ENCODE measurements at regions not wholly inside any gene's neighbourhood (a gene's known extent, or its start where the extent isn't known, plus 50 kb on each side); places are given as distances from the start of the nearest gene placed in this dataset.

GRCh38 chr18:53991202-53991601 is 233.3 kb downstream of the MBD2 start:
- Histone ChIP-seq H3K9me3 (no peaks in the 10 kb centered on the region), H3K4me3 (no peak overlapping the region), H3K36me3 (no peaks in the 10 kb centered on the region), H3K27ac (no peak overlapping the region), H3K27me3 (no peaks in the 10 kb centered on the region), H3K4me1 (no peaks in the 10 kb centered on the region)
- 84% methylated on average over 3 of the region's 3 CpGs for WGBS
- TF ChIP-seq EP300 (IDR thresholded peaks at IDR 0.05) (no peak), CTCF (IDR thresholded peaks at IDR 0.05) (no peak), POLR2A (IDR thresholded peaks at IDR 0.05) (no peak), POLR2AphosphoS5 (IDR thresholded peaks at IDR 0.05) (no peak)
- no peak for DNase-seq (ENCODE audit: low spot score in 2 of 2)

- H3K27me3 ChIP-seq = no peaks in the 10 kb centered on the region
- TF ChIP-seq CTCF (IDR thresholded peaks at IDR 0.05) = no peak
- no peak for TF ChIP-seq POLR2A (IDR thresholded peaks at IDR 0.05)
- no peak for TF ChIP-seq EP300 (IDR thresholded peaks at IDR 0.05)
- TF ChIP-seq POLR2AphosphoS5 (IDR thresholded peaks at IDR 0.05) = no peak
- no peaks in the 10 kb centered on the region for H3K4me1 ChIP-seq
- H3K27ac ChIP-seq = no peak overlapping the region
- H3K4me3 ChIP-seq = no peak overlapping the region
- no peak for DNase-seq (ENCODE audit: low spot score in 2 of 2)
- no peaks in the 10 kb centered on the region for H3K9me3 ChIP-seq
- 78% methylated on average over 1 of the region's 1 CpG for WGBS
- no peaks in the 10 kb centered on the region for H3K36me3 ChIP-seq
These were observed 234.0 kb downstream of the MBD2 start for GRCh38 chr18:53990485-53990884.

- H3K4me3 ChIP-seq = no peak overlapping the region
- no peak overlapping the region for H3K27ac ChIP-seq
- H3K4me1 ChIP-seq = no peaks in the 10 kb centered on the region
- H3K27me3 ChIP-seq = no peaks in the 10 kb centered on the region
- WGBS = 79% methylated on average over 3 of the region's 3 CpGs
- DNase-seq (ENCODE audit: low spot score in 2 of 2) = no peak
- H3K9me3 ChIP-seq = no peaks in the 10 kb centered on the region
- no peaks in the 10 kb centered on the region for H3K36me3 ChIP-seq
- TF ChIP-seq CTCF (IDR thresholded peaks at IDR 0.05) (no peak), POLR2A (IDR thresholded peaks at IDR 0.05) (no peak), EP300 (IDR thresholded peaks at IDR 0.05) (no peak), POLR2AphosphoS5 (IDR thresholded peaks at IDR 0.05) (no peak)
These were observed 240.4 kb downstream of the MBD2 start for GRCh38 chr18:53984021-53984420.

- Histone ChIP-seq H3K9me3 (peaks cover 15% of the 10 kb centered on the region), H3K27me3 (no peaks in the 10 kb centered on the region), H3K4me1 (no peaks in the 10 kb centered on the region), H3K27ac (no peak overlapping the region), H3K36me3 (no peaks in the 10 kb centered on the region), H3K4me3 (no peak overlapping the region)
- TF ChIP-seq POLR2AphosphoS5 (IDR thresholded peaks at IDR 0.05) (no peak), EP300 (IDR thresholded peaks at IDR 0.05) (no peak)
- WGBS = 91% methylated on average over 1 of the region's 1 CpG
- DNase-seq (ENCODE audit: low spot score in 2 of 2) = no peak
These were observed 253.1 kb downstream of the MBD2 start for GRCh38 chr18:53971331-53971730.

- DNase-seq (ENCODE audit: low spot score in 2 of 2) = no peak
- no peaks in the 10 kb centered on the region for H3K9me3 ChIP-seq
- no peaks in the 10 kb centered on the region for H3K36me3 ChIP-seq
- no peaks in the 10 kb centered on the region for H3K27me3 ChIP-seq
- WGBS = 91% methylated on average over 3 of the region's 3 CpGs
- H3K27ac ChIP-seq = no peak overlapping the region
- TF ChIP-seq POLR2AphosphoS5 (IDR thresholded peaks at IDR 0.05) (no peak), POLR2A (IDR thresholded peaks at IDR 0.05) (no peak), CTCF (IDR thresholded peaks at IDR 0.05) (no peak), EP300 (IDR thresholded peaks at IDR 0.05) (no peak)
- H3K4me1 ChIP-seq = no peaks in the 10 kb centered on the region
- H3K4me3 ChIP-seq = no peak overlapping the region
These were observed 271.8 kb downstream of the MBD2 start for GRCh38 chr18:53952700-53953099.

- TF ChIP-seq EP300 (IDR thresholded peaks at IDR 0.05) = no peak
- no peak for TF ChIP-seq CTCF (IDR thresholded peaks at IDR 0.05)
- TF ChIP-seq POLR2AphosphoS5 (IDR thresholded peaks at IDR 0.05) = no peak
- TF ChIP-seq POLR2A (IDR thresholded peaks at IDR 0.05) = no peak
- Histone ChIP-seq H3K4me1 (no peaks in the 10 kb centered on the region), H3K4me3 (no peak overlapping the region), H3K36me3 (no peaks in the 10 kb centered on the region), H3K9me3 (no peaks in the 10 kb centered on the region), H3K27ac (no peak overlapping the region), H3K27me3 (no peaks in the 10 kb centered on the region)
- DNase-seq (ENCODE audit: low spot score in 2 of 2) = no peak
- 86% methylated on average over 1 of the region's 1 CpG for WGBS
These were observed 273.9 kb downstream of the MBD2 start for GRCh38 chr18:53950545-53950944.
